IMR-90 (cell line): ENCODE measurements at regions not wholly inside any gene's neighbourhood (a gene's known extent, or its start where the extent isn't known, plus 50 kb on each side); places are given as distances from the start of the nearest gene placed in this dataset.

Source experiments
- ATAC-seq: fragments of 200-7000 bp; cut with Tn5 transposase; 2 replicates; pipeline ENCODE4 v1.9.1; 2020; ENCODE audit warnings: low read depth, mild to moderate bottlenecking, moderate library complexity
- BruUV-seq: library from RNA; stranded (reverse); fragments of 400-500 nt; replicated peaks from 2 replicates; lab custom pipeline; 2021; lab: Mats Ljungman, UMichigan
- CTCF ChIA-PET: fragments of 300-600 bp; formaldehyde crosslinking; extraction: SDS; loops from one replicate; lab custom pipeline; 2021; ENCODE audit warnings: antibody characterized with exemption; lab: Yijun Ruan, JAX
- POLR2A ChIA-PET: fragments of 300-600 bp; sonication (Branson Sonifier 250); formaldehyde crosslinking; loops from one replicate; lab custom pipeline; 2022; ENCODE audit warnings: antibody characterized with exemption; ENCODE audit not compliant: unreplicated experiment; lab: Charles Lee
- DNase-seq: peaks from one replicate; pipeline ENCODE4 v3.0.0; 2013
- H2AFZ ChIP-seq: replicated peaks from 2 replicates; pipeline ENCODE3; 2013; ENCODE audit warnings: low read length, mild to moderate bottlenecking; ENCODE audit not compliant: poor library complexity
- H2AK5ac ChIP-seq: 2 replicates; pipeline ENCODE4 v1.6.1; 2013; ENCODE audit warnings: low read depth, low read length, inconsistent platforms
- H2AK9ac ChIP-seq: replicated peaks from 2 replicates; pipeline ENCODE3; 2013; ENCODE audit warnings: mild to moderate bottlenecking, low read depth, low read length, moderate library complexity; ENCODE audit not compliant: poor library complexity
- H2BK120ac ChIP-seq: 2 replicates; pipeline ENCODE4 v1.6.1; 2013; ENCODE audit warnings: low read depth, low read length, inconsistent platforms
- H2BK15ac ChIP-seq: 3 replicates; pipeline ENCODE4 v1.6.1; 2013; ENCODE audit warnings: low read depth, low read length, inconsistent platforms
- H2BK20ac ChIP-seq: 2 replicates; pipeline ENCODE4 v1.6.1; 2013; ENCODE audit warnings: low read depth, mild to moderate bottlenecking, inconsistent platforms, low read length, moderate library complexity
- H2BK5ac ChIP-seq: 2 replicates; pipeline ENCODE4 v1.6.1; 2013; ENCODE audit warnings: mild to moderate bottlenecking, low read depth, low read length, inconsistent platforms; ENCODE audit not compliant: poor library complexity, severe bottlenecking
- H3K14ac ChIP-seq: replicated peaks from 2 replicates; pipeline ENCODE4 v1.6.1; 2013; ENCODE audit warnings: low read depth, low read length, inconsistent platforms
- H3K18ac ChIP-seq: 2 replicates; pipeline ENCODE4 v1.6.1; 2013; ENCODE audit warnings: low read depth, low read length, control low read depth
- H3K23ac ChIP-seq: 2 replicates; pipeline ENCODE4 v1.6.1; 2013; ENCODE audit warnings: low read depth, low read length, inconsistent platforms
- H3K27ac ChIP-seq: 2 replicates; pipeline ENCODE4 v1.5.1; 2013; ENCODE audit warnings: mild to moderate bottlenecking, control low read depth, low read length; ENCODE audit not compliant: insufficient read depth
- H3K27me3 ChIP-seq: 2 replicates; pipeline ENCODE4 v1.6.1; 2013; ENCODE audit warnings: low read length; ENCODE audit not compliant: control insufficient read depth, insufficient read depth
- H3K36me3 ChIP-seq: 2 replicates; pipeline ENCODE4 v1.6.1; 2013; ENCODE audit warnings: low read length, mixed read lengths; ENCODE audit not compliant: control insufficient read depth, insufficient read depth
- H3K4ac ChIP-seq: 2 replicates; pipeline ENCODE4 v1.6.1; 2013; ENCODE audit warnings: low read depth, low read length, inconsistent platforms
- H3K4me1 ChIP-seq: 2 replicates; pipeline ENCODE4 v1.6.1; 2013; ENCODE audit warnings: low read length, mixed read lengths; ENCODE audit not compliant: control insufficient read depth, insufficient read depth
- H3K4me2 ChIP-seq: 2 replicates; pipeline ENCODE4 v1.6.1; 2013; ENCODE audit warnings: low read depth, mild to moderate bottlenecking, control low read depth, low read length, moderate library complexity
- H3K4me3 ChIP-seq: 2 replicates; pipeline ENCODE4 v1.5.1; 2013; ENCODE audit warnings: low read depth, mild to moderate bottlenecking, control low read depth, low read length, moderate library complexity; ENCODE audit not compliant: insufficient read depth
- H3K56ac ChIP-seq: 2 replicates; pipeline ENCODE4 v1.6.1; 2013; ENCODE audit warnings: low read length, inconsistent platforms; ENCODE audit not compliant: insufficient read depth; ENCODE audit errors: extremely low read depth
- H3K79me1 ChIP-seq, 2 experiments: 2 replicates each; pipeline ENCODE4 v1.6.1; 2013; ENCODE audit warnings: low read length in 2 of 2, inconsistent platforms in 1 of 2, low read depth in 1 of 2
- H3K9ac ChIP-seq: 2 replicates; pipeline ENCODE4 v1.6.1; 2013; ENCODE audit warnings: low read depth, low read length, control low read depth
- H3K9me1 ChIP-seq: 2 replicates; pipeline ENCODE4 v1.6.1; 2013; ENCODE audit warnings: low read length, inconsistent platforms; ENCODE audit not compliant: insufficient read depth
- H3K9me3 ChIP-seq: 2 replicates; pipeline ENCODE4 v1.6.1; 2013; ENCODE audit warnings: low read length; ENCODE audit not compliant: control insufficient read depth, insufficient read depth
- H4K20me1 ChIP-seq: 2 replicates; pipeline ENCODE4 v1.6.1; 2013; ENCODE audit warnings: low read length, inconsistent platforms; ENCODE audit not compliant: insufficient read depth
- H4K5ac ChIP-seq: 2 replicates; pipeline ENCODE4 v1.6.1; 2013; ENCODE audit warnings: mild to moderate bottlenecking, low read depth, low read length, control low read depth
- H4K8ac ChIP-seq, 2 experiments: 2 replicates each; pipeline ENCODE4 v1.6.1; 2013; ENCODE audit warnings: low read depth in 2 of 2, low read length in 2 of 2, control low read depth in 1 of 2, inconsistent platforms in 1 of 2
- H4K91ac ChIP-seq: 2 replicates; pipeline ENCODE4 v1.6.1; 2013; ENCODE audit warnings: low read depth, low read length, inconsistent platforms; ENCODE audit not compliant: insufficient read depth
- CTCF ChIP-seq: conservative IDR thresholded peaks from 2 replicates; pipeline ENCODE4 v1.5.1; 2012; ENCODE audit warnings: mild to moderate bottlenecking, low read depth, low read length, improper control_type of control experiment
- MAFK ChIP-seq: IDR thresholded peaks from 2 replicates; pipeline ENCODE4 v1.6.1; 2012; ENCODE audit warnings: low read depth, low read length, improper control_type of control experiment
- MAZ ChIP-seq: IDR thresholded peaks from 2 replicates; pipeline ENCODE4 v1.6.1; 2012; ENCODE audit warnings: low read depth, mild to moderate bottlenecking, low read length, improper control_type of control experiment, moderate library complexity, borderline replicate concordance
- RAD21 ChIP-seq: IDR thresholded peaks from 2 replicates; pipeline ENCODE4 v1.6.1; 2012; ENCODE audit warnings: low read length, improper control_type of control experiment
- WGBS, 2 experiments: methylation state at CpG; one replicate each; pipeline versions ENCODE4 v1.1.5 to v1.1.7; 2013; ENCODE audit warnings: missing lambda C conversion rate in 2 of 2; ENCODE audit not compliant: insufficient read length in 1 of 2; ENCODE audit errors: extremely low coverage in 2 of 2; 5-methylcytosine and 5-hydroxymethylcytosine counted together
- dilution Hi-C: fragments of 300-500 bp; cut with HindIII; formaldehyde crosslinking; loops from one replicate; pipeline ENCODE4 v1.14.3; 2018; ENCODE audit warnings: low sequenced_read_pairs; ENCODE audit not compliant: unreplicated experiment
- in situ Hi-C: fragments of 300-500 bp; cut with MboI; formaldehyde crosslinking; loops from 3 replicates; pipeline ENCODE4 v1.14.3; 2019; ENCODE audit warnings: low sequenced_read_pairs, inconsistent platforms, mixed read lengths
- intact Hi-C: fragments of 100-400 bp; cut with micrococcal nuclease; formaldehyde crosslinking; loops from 2 replicates; pipeline ENCODE4 v1.10.0; 2022
- TF ChIP-seq, protein P1 (sequence below): fragments of 150-350 bp; IDR thresholded peaks from 2 replicates; pipeline ENCODE4 v1.6.1; 2016; ENCODE audit warnings: low read depth, mild to moderate bottlenecking, low read length, moderate library complexity, borderline replicate concordance

- CTCF ChIA-PET = interaction anchor here (0.6 kb wide), 1 partner anchor 153 kb away, joined by 4 read pairs; no protein-coding TSS in a partner anchor
- Histone ChIP-seq H4K91ac (no peak overlapping the region), H3K18ac (no peak overlapping the region), H3K9me3 (peaks cover 6% of the 10 kb centered on the region), H3K14ac (0 out of 2 replicates have a peak overlapping the region, but pooled peaks have one; percentile 14), H2BK15ac (peak overlapping the region; percentile 24; the same call in 1 of the 3 replicates), H2BK20ac (peak overlapping the region; percentile 48; the same call in 1 of the 2 replicates), H2AFZ (no peak overlapping the region), H3K23ac (no peak overlapping the region), H4K20me1 (peaks cover 4% of the 10 kb centered on the region; the same call in 1 of the 2 replicates), H3K4me3 (no peak overlapping the region), H4K5ac (no peak overlapping the region), H2AK9ac (no peak overlapping the region), H3K4me1 (peaks cover 7% of the 10 kb centered on the region), H3K4me2 (no peak overlapping the region), H4K8ac (no peak overlapping the region), H3K4ac (0 out of 2 replicates have a peak overlapping the region, but pooled peaks have one; percentile 88), H3K27ac (no peak overlapping the region), H3K27me3 (no peaks in the 10 kb centered on the region), H3K79me1 (no peaks in the 10 kb centered on the region; a peak in 1 of 4 replicates), H3K56ac (no peak overlapping the region), H2BK120ac (no peak overlapping the region), H3K9ac (no peak overlapping the region), H2BK5ac (no peak overlapping the region), H3K36me3 (no peaks in the 10 kb centered on the region), H2AK5ac (peak overlapping the region; percentile 48), H3K9me1 (no peaks in the 10 kb centered on the region)
- DNase-seq (peak; percentile 48), ATAC-seq (no peak)
- WGBS, 2 experiments = no CpG with 5 or more reads among the region's 2 CpGs
- TF ChIP-seq RAD21 = no peak
- TF ChIP-seq MAFK = no peak
- TF ChIP-seq CTCF = no peak
- no peak for TF ChIP-seq MAZ
- TF ChIP-seq, protein P1, sequence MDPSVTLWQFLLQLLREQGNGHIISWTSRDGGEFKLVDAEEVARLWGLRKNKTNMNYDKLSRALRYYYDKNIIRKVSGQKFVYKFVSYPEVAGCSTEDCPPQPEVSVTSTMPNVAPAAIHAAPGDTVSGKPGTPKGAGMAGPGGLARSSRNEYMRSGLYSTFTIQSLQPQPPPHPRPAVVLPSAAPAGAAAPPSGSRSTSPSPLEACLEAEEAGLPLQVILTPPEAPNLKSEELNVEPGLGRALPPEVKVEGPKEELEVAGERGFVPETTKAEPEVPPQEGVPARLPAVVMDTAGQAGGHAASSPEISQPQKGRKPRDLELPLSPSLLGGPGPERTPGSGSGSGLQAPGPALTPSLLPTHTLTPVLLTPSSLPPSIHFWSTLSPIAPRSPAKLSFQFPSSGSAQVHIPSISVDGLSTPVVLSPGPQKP = no peak
- no TSS peak for BruUV-seq
- dilution Hi-C loops (no loop called here), in situ Hi-C loops (no loop called here), intact Hi-C loops (no loop called here)
- POLR2A ChIA-PET = no interaction called here
Measured at GRCh38 chr14:50025776-50026175, 90.6 kb downstream of the VCPKMT start.
